ENCODE measurements at regions not wholly inside any gene's neighbourhood (a gene's known extent, or its start where the extent isn't known, plus 50 kb on each side); places are given as distances from the start of the nearest gene placed in this dataset.

DNA sequence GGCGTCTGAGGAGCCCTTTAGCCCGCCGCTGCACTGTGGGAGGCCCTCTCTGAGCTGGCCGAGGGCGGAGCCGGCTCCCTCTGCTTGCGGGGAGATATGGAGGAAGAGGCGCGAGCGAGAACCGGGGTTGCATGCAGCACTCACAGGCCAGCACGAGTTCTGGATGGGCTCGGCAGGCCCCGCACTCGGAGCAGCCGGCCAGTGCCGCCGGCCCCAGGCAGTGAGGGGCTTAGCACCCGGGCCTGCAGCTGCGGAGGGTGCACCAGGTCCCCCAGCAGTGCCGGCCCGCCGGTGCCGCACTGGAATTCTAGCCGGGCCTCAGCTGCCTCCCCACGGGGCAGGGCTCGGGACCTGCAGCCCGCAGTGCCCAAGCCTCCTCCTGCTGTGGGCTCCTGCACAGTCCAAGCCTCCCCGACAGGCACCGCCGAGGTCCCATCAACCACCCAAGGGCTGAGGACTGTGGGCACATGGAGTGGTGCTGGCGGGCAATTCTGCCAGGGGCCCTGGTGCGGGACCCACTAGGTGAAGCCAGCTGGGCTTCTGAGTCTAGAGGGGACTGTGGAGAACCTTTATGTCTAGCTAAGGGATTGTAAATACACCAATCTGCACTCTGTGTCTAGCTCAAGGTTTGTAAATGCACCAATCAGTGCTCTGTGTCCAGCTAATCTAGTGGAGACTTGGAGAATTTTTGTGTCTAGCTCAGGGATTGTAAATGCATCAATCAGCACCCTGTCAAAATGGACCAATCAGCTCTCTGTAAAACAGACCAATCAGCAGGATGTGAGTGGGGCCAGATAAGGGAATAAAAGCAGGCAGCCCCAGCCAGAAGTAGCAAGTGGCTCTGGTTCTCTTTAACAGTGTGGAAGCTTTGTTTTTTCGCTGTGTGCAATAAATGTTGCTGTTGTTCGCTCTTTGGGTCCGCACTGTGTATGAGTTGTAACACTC is 329.7 kb upstream of the JARID2 start:
- TF ChIP-seq, protein P1, sequence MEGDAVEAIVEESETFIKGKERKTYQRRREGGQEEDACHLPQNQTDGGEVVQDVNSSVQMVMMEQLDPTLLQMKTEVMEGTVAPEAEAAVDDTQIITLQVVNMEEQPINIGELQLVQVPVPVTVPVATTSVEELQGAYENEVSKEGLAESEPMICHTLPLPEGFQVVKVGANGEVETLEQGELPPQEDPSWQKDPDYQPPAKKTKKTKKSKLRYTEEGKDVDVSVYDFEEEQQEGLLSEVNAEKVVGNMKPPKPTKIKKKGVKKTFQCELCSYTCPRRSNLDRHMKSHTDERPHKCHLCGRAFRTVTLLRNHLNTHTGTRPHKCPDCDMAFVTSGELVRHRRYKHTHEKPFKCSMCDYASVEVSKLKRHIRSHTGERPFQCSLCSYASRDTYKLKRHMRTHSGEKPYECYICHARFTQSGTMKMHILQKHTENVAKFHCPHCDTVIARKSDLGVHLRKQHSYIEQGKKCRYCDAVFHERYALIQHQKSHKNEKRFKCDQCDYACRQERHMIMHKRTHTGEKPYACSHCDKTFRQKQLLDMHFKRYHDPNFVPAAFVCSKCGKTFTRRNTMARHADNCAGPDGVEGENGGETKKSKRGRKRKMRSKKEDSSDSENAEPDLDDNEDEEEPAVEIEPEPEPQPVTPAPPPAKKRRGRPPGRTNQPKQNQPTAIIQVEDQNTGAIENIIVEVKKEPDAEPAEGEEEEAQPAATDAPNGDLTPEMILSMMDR (IDR thresholded peaks at IDR 0.05): no peak
- no peak for TF ChIP-seq POLR2A (IDR thresholded peaks at IDR 0.05)
